Panc1 (cell line): ENCODE measurements at regions not wholly inside any gene's neighbourhood (a gene's known extent, or its start where the extent isn't known, plus 50 kb on each side); places are given as distances from the start of the nearest gene placed in this dataset.

Source experiments
- POLR2AphosphoS5 ChIP-seq: IDR thresholded peaks from 2 replicates; pipeline ENCODE4 v1.6.1; 2012; ENCODE audit warnings: mild to moderate bottlenecking, low read depth, low read length, moderate library complexity
- SIN3A ChIP-seq: IDR thresholded peaks from 2 replicates; pipeline ENCODE4 v1.6.1; 2012; ENCODE audit warnings: low read depth, mild to moderate bottlenecking, low read length, moderate library complexity, borderline replicate concordance; ENCODE audit not compliant: insufficient read depth
- TF ChIP-seq, protein P1 (sequence below): fragments of 450-650 bp; IDR thresholded peaks from 2 replicates; pipeline ENCODE4 v1.5.1; 2017; ENCODE audit warnings: mild to moderate bottlenecking
- TF ChIP-seq, protein P2 (sequence below), 2 experiments: IDR thresholded peaks; 2 replicates each; pipeline ENCODE4 v1.6.1; 2011 to 2012; ENCODE audit warnings: low read depth in 2 of 2, control low read depth in 1 of 2, low read length in 1 of 2, mild to moderate bottlenecking in 1 of 2, moderate library complexity in 1 of 2; ENCODE audit not compliant: insufficient read depth in 1 of 2

DNA sequence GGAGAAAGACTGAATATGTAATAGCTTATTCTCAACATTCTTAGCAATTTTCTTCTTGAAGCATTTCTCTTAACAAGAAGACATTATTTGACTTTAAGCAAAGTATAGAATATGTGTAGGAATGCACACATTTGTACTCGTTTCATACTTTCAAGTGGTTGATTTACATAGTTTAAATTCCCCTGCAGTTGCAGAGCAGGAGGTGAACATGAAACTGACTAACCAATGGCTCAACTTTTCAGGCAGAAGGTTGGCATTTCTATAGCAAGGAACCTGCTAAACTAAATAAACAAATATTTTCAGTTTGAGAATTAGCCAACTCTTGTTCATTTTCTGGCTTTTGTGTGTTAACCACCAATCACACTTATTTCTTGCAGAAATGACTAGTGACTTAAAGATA is 145.4 kb upstream of the MYO16 start:
- TF ChIP-seq, protein P1, sequence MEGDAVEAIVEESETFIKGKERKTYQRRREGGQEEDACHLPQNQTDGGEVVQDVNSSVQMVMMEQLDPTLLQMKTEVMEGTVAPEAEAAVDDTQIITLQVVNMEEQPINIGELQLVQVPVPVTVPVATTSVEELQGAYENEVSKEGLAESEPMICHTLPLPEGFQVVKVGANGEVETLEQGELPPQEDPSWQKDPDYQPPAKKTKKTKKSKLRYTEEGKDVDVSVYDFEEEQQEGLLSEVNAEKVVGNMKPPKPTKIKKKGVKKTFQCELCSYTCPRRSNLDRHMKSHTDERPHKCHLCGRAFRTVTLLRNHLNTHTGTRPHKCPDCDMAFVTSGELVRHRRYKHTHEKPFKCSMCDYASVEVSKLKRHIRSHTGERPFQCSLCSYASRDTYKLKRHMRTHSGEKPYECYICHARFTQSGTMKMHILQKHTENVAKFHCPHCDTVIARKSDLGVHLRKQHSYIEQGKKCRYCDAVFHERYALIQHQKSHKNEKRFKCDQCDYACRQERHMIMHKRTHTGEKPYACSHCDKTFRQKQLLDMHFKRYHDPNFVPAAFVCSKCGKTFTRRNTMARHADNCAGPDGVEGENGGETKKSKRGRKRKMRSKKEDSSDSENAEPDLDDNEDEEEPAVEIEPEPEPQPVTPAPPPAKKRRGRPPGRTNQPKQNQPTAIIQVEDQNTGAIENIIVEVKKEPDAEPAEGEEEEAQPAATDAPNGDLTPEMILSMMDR, result no peak
- TF ChIP-seq, protein P2, sequence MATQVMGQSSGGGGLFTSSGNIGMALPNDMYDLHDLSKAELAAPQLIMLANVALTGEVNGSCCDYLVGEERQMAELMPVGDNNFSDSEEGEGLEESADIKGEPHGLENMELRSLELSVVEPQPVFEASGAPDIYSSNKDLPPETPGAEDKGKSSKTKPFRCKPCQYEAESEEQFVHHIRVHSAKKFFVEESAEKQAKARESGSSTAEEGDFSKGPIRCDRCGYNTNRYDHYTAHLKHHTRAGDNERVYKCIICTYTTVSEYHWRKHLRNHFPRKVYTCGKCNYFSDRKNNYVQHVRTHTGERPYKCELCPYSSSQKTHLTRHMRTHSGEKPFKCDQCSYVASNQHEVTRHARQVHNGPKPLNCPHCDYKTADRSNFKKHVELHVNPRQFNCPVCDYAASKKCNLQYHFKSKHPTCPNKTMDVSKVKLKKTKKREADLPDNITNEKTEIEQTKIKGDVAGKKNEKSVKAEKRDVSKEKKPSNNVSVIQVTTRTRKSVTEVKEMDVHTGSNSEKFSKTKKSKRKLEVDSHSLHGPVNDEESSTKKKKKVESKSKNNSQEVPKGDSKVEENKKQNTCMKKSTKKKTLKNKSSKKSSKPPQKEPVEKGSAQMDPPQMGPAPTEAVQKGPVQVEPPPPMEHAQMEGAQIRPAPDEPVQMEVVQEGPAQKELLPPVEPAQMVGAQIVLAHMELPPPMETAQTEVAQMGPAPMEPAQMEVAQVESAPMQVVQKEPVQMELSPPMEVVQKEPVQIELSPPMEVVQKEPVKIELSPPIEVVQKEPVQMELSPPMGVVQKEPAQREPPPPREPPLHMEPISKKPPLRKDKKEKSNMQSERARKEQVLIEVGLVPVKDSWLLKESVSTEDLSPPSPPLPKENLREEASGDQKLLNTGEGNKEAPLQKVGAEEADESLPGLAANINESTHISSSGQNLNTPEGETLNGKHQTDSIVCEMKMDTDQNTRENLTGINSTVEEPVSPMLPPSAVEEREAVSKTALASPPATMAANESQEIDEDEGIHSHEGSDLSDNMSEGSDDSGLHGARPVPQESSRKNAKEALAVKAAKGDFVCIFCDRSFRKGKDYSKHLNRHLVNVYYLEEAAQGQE (IDR thresholded peaks at IDR 0.05; ENCODE audit: insufficient read depth in 1 of 2, low read depth in 2 of 2, low read length in 1 of 2), result no peak
- no peak for TF ChIP-seq POLR2AphosphoS5
- TF ChIP-seq SIN3A, result no peak
